ENCODE measurements at regions not wholly inside any gene's neighbourhood (a gene's known extent, or its start where the extent isn't known, plus 50 kb on each side); places are given as distances from the start of the nearest gene placed in this dataset.
A peak's percentile ranks its signal among the peaks of the same experiment; 100 is the strongest.

GRCh38 chr1:221946768-221947167 lies 204.9 kb upstream of the DUSP10 start:
- Histone ChIP-seq H3K27me3 (replicated peaks; ENCODE audit: control insufficient read depth, insufficient read depth, low read length) (no peaks in the 10 kb centered on the region), H3K4me3 (replicated peaks; ENCODE audit: low read depth, low read length) (no peak overlapping the region), H3K36me3 (ENCODE audit: control insufficient read depth, insufficient read depth, low read length) (no peaks in the 10 kb centered on the region)
- DNase-seq (ENCODE audit: extremely low read depth, insufficient read length) = no peak
- TF ChIP-seq CTCF (IDR thresholded peaks at IDR 0.05; ENCODE audit: insufficient read depth, low read length, poor library complexity, severe bottlenecking) = no peak

GRCh38 chr1:221945669-221946068 lies 203.8 kb upstream of the DUSP10 start:
- H3K36me3 ChIP-seq (ENCODE audit: control insufficient read depth, insufficient read depth, low read length) = no peaks in the 10 kb centered on the region
- H3K27me3 ChIP-seq (replicated peaks; ENCODE audit: control insufficient read depth, insufficient read depth, low read length) = no peaks in the 10 kb centered on the region
- no peak for TF ChIP-seq CTCF (IDR thresholded peaks at IDR 0.05; ENCODE audit: insufficient read depth, low read length, poor library complexity, severe bottlenecking)
- DNase-seq (ENCODE audit: extremely low read depth, insufficient read length) = no peak
- no peak overlapping the region for H3K4me3 ChIP-seq (replicated peaks; ENCODE audit: low read depth, low read length)

- no peak for DNase-seq (ENCODE audit: extremely low read depth, insufficient read length)
- Histone ChIP-seq H3K36me3 (ENCODE audit: control insufficient read depth, insufficient read depth, low read length) (no peaks in the 10 kb centered on the region), H3K4me3 (replicated peaks; ENCODE audit: low read depth, low read length) (no peak overlapping the region), H3K27me3 (replicated peaks; ENCODE audit: control insufficient read depth, insufficient read depth, low read length) (no peaks in the 10 kb centered on the region)
- TF ChIP-seq CTCF (IDR thresholded peaks at IDR 0.05; ENCODE audit: insufficient read depth, low read length, poor library complexity, severe bottlenecking) = no peak
Observed at GRCh38 chr1:221944247-221944870, 202.5 kb upstream of the DUSP10 start.

GRCh38 chr1:221940631-221941030 lies 198.7 kb upstream of the DUSP10 start:
- Histone ChIP-seq H3K27me3 (replicated peaks; ENCODE audit: control insufficient read depth, insufficient read depth, low read length) (no peaks in the 10 kb centered on the region), H3K4me3 (replicated peaks; ENCODE audit: low read depth, low read length) (no peak overlapping the region), H3K36me3 (ENCODE audit: control insufficient read depth, insufficient read depth, low read length) (no peaks in the 10 kb centered on the region)
- TF ChIP-seq CTCF (IDR thresholded peaks at IDR 0.05; ENCODE audit: insufficient read depth, low read length, poor library complexity, severe bottlenecking) = no peak
- no peak for DNase-seq (ENCODE audit: extremely low read depth, insufficient read length)

GRCh38 chr1:221939607-221940006 lies 197.7 kb upstream of the DUSP10 start:
- H3K27me3 ChIP-seq (replicated peaks; ENCODE audit: control insufficient read depth, insufficient read depth, low read length) = no peaks in the 10 kb centered on the region
- no peak overlapping the region for H3K4me3 ChIP-seq (replicated peaks; ENCODE audit: low read depth, low read length)
- DNase-seq (ENCODE audit: extremely low read depth, insufficient read length) = peak; percentile 60

More at GRCh38 chr1:221939607-221940006, 197.7 kb upstream of the DUSP10 start:
- no peaks in the 10 kb centered on the region for H3K36me3 ChIP-seq (ENCODE audit: control insufficient read depth, insufficient read depth, low read length)
- peak; percentile 29 for TF ChIP-seq CTCF (IDR thresholded peaks at IDR 0.05; ENCODE audit: insufficient read depth, low read length, poor library complexity, severe bottlenecking)

All from GM06990 (cell line).